B cell (primary cell): ENCODE measurements at regions not wholly inside any gene's neighbourhood (a gene's known extent, or its start where the extent isn't known, plus 50 kb on each side); places are given as distances from the start of the nearest gene placed in this dataset.

ENCODE experiments used
- CTCF ChIP-seq: fragments of 200-600 bp; IDR thresholded peaks from one replicate; pipeline ENCODE4 v1.8.0; 2022; ENCODE audit warnings: antibody characterized with exemption, mild to moderate bottlenecking
- EZH2 ChIP-seq: IDR thresholded peaks from 2 replicates; pipeline ENCODE4 v1.6.1; 2012; ENCODE audit warnings: borderline replicate concordance, low read depth, mild to moderate bottlenecking, moderate library complexity, low read length; ENCODE audit not compliant: insufficient read depth, poor library complexity, severe bottlenecking

- TF ChIP-seq CTCF (no peak), EZH2 (no peak)
These were observed 72.1 kb upstream of the HSPA9 start for GRCh38 chr5:138647261-138647788.
